GM06990 (cell line): ENCODE measurements at regions not wholly inside any gene's neighbourhood (a gene's known extent, or its start where the extent isn't known, plus 50 kb on each side); places are given as distances from the start of the nearest gene placed in this dataset.

Experiments used
- DNase-seq: peaks from one replicate; pipeline ENCODE4 v3.0.0-alpha.2; 2011; ENCODE audit not compliant: insufficient read length; ENCODE audit errors: extremely low read depth
- H3K27me3 ChIP-seq: replicated peaks from 2 replicates; pipeline ENCODE4 v1.6.0; 2011; ENCODE audit warnings: low read length; ENCODE audit not compliant: control insufficient read depth, insufficient read depth
- H3K36me3 ChIP-seq: 2 replicates; pipeline ENCODE4 v1.5.1; 2011; ENCODE audit warnings: low read length; ENCODE audit not compliant: control insufficient read depth, insufficient read depth
- H3K4me3 ChIP-seq: replicated peaks from 2 replicates; pipeline ENCODE4 v1.5.1; 2011; ENCODE audit warnings: low read depth, mild to moderate bottlenecking, control low read depth, low read length
- TF ChIP-seq, protein P1 (sequence below): IDR thresholded peaks from 2 replicates; pipeline ENCODE4 v1.5.1; 2011; ENCODE audit warnings: low read length, control low read depth, mild to moderate bottlenecking, inconsistent platforms; ENCODE audit not compliant: insufficient read depth, poor library complexity, severe bottlenecking

DNA sequence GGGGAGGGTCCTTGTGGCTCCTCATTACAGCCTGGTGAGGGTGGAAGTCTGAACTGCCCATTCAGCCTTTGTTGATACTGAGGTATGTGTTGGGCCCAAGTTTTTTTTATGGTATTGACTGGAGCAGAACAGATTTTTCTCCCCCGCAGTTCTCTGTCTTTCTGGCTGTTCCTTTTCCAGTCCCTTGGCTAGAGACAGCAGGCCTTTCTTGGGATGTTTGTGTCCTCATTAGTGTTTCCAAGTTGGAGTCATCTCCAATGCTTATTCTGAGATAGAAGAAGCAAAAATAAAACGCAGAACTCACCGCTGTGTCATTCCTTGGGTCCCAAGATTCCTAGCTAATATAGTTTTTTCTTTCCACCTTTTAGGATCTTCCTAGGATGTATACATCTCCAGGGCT, 193.3 kb downstream of the RAMP3 start:
- H3K4me3 ChIP-seq = no peak overlapping the region
- TF ChIP-seq, protein P1, sequence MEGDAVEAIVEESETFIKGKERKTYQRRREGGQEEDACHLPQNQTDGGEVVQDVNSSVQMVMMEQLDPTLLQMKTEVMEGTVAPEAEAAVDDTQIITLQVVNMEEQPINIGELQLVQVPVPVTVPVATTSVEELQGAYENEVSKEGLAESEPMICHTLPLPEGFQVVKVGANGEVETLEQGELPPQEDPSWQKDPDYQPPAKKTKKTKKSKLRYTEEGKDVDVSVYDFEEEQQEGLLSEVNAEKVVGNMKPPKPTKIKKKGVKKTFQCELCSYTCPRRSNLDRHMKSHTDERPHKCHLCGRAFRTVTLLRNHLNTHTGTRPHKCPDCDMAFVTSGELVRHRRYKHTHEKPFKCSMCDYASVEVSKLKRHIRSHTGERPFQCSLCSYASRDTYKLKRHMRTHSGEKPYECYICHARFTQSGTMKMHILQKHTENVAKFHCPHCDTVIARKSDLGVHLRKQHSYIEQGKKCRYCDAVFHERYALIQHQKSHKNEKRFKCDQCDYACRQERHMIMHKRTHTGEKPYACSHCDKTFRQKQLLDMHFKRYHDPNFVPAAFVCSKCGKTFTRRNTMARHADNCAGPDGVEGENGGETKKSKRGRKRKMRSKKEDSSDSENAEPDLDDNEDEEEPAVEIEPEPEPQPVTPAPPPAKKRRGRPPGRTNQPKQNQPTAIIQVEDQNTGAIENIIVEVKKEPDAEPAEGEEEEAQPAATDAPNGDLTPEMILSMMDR = no peak
- H3K27me3 ChIP-seq = no peaks in the 10 kb centered on the region
- no peak for DNase-seq
- no peaks in the 10 kb centered on the region for H3K36me3 ChIP-seq

DNA sequence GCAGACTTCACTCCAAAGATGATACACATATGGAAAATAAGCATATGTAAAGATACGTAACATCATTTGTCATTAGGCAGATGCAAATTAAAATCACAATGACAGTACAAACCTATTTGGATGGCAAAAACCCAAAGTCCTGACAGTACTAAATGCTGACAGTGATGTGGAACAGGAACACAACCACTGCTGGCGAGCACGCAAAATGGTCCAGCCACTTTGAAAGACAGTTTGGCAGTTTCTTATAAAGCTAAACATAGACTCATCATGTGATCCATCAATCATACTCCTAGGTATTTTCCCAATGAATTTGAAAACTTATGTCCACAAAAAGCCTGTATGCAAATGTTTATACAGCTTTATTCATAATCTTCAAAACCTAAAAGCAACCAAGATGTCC, 200.7 kb downstream of the RAMP3 start:
- no peaks in the 10 kb centered on the region for H3K27me3 ChIP-seq
- TF ChIP-seq, protein P1 = no peak
- no peak overlapping the region for H3K4me3 ChIP-seq

DNA sequence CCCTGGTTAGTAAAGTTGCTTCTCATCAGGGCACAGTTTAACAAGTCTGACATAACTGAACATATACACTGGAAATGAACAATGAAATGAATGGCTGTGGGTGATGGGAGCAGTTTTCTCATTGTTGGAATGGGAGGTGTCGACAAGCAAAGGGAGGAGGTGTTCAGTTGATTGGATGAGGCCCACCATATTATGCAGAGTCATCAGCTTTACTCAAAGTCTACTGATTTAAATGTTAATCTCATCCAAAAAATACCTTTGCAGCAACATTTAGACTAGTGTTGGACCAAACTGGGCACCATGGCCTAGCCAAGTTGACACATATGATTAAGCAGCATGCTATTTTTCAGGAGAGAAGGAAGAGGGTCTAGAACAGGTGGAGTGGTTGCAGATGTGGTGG, 201.7 kb downstream of the RAMP3 start:
- no peak overlapping the region for H3K4me3 ChIP-seq
- DNase-seq = no peak
- TF ChIP-seq, protein P1 = no peak

More for the DNA sequence above, 200.7 kb downstream of the RAMP3 start:
- DNase-seq = no peak
- H3K36me3 ChIP-seq = no peaks in the 10 kb centered on the region

DNA sequence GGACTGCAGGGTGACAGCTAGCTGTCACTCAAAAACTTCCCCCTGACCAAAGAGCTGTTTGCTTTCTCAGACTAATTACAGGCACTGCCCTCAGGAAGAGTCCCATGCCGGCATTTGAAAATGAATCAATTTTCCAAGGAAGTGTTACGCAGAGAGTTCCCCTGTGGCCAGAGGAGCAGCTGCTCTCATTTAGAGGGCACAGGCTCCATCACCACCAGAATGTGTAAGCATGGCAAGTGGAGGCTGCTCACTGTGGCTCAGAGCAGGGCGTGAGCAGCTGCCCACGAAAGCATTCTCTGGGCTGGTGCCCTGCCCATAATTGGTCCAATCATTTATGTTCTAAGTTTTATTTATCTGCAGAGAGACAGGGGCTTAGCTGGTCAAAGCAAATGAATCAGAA, 202.2 kb downstream of the RAMP3 start:
- H3K4me3 ChIP-seq = no peak overlapping the region
- H3K36me3 ChIP-seq = no peaks in the 10 kb centered on the region
- no peaks in the 10 kb centered on the region for H3K27me3 ChIP-seq
- TF ChIP-seq, protein P1 = no peak
- DNase-seq = no peak

More for the DNA sequence above, 201.7 kb downstream of the RAMP3 start:
- H3K27me3 ChIP-seq = no peaks in the 10 kb centered on the region
- H3K36me3 ChIP-seq = no peaks in the 10 kb centered on the region

DNA sequence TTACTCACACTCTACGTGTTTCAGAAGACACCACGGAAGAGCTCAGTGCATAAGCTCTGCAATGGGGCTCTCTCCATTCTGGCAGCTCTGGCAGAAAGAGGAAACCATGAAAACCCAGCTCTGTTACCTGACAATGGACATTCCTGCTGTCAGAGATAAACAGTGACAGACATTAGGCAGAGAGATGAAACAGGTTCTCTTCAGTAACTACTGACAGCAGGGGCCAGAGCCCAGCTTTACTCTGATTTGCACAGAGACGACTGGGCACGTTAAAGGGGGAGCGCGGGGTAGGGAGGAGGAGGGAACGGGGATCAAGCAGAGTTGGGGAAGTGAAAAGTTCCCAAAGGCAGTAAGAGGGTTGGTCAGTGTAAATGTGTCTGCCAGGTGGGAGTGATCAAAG, 206.1 kb downstream of the RAMP3 start:
- H3K4me3 ChIP-seq = no peak overlapping the region
- H3K36me3 ChIP-seq = no peaks in the 10 kb centered on the region
- H3K27me3 ChIP-seq = no peaks in the 10 kb centered on the region
- TF ChIP-seq, protein P1 = no peak
- no peak for DNase-seq

DNA sequence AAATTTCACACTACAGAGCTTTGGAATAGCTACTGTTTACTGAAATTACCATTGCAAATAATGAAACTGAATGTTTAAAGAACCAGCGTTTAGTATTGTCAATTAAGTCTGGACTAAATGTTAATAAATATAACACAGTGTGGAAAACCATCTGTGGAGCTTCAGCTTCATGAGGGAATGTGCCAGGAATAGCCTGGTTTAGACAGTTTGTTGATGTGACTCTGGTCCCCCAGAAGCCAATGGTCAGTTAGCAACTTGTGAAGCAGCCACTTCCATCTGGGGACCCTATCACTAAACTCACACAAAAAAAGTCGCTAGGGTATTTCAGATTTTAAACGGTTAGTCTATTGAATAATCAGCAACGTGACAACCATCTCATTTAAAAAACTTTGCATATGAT, 207.8 kb downstream of the RAMP3 start:
- TF ChIP-seq, protein P1 = no peak
- H3K4me3 ChIP-seq = no peak overlapping the region
- H3K36me3 ChIP-seq = no peaks in the 10 kb centered on the region
- H3K27me3 ChIP-seq = no peaks in the 10 kb centered on the region
- DNase-seq = no peak
